ENCODE measurements at regions not wholly inside any gene's neighbourhood (a gene's known extent, or its start where the extent isn't known, plus 50 kb on each side); places are given as distances from the start of the nearest gene placed in this dataset.

- TF ChIP-seq FOXM1 (IDR thresholded peaks at IDR 0.05; ENCODE audit: borderline replicate concordance, low read depth) (no peak), NFIC (IDR thresholded peaks at IDR 0.05) (no peak), TEAD4 (IDR thresholded peaks at IDR 0.05) (no peak), TCF12 (IDR thresholded peaks at IDR 0.05; ENCODE audit: low read depth) (no peak), RAD21 (IDR thresholded peaks at IDR 0.05; ENCODE audit: low read depth) (no peak)
These were observed 90.2 kb downstream of the TMEM174 start for GRCh38 chr5:73263001-73263710.

- TF ChIP-seq REST (IDR thresholded peaks at IDR 0.05; ENCODE audit: low read depth) (no peak), TCF12 (IDR thresholded peaks at IDR 0.05; ENCODE audit: low read depth) (no peak), CREB1 (IDR thresholded peaks at IDR 0.05; ENCODE audit: low read depth) (no peak), CEBPB (IDR thresholded peaks at IDR 0.05) (no peak), EP300 (IDR thresholded peaks at IDR 0.05; ENCODE audit: borderline replicate concordance) (no peak), NFIC (IDR thresholded peaks at IDR 0.05) (no peak), MAX (IDR thresholded peaks at IDR 0.05) (no peak), TEAD4 (IDR thresholded peaks at IDR 0.05) (no peak), RAD21 (IDR thresholded peaks at IDR 0.05; ENCODE audit: low read depth) (no peak), ZBTB7A (IDR thresholded peaks at IDR 0.05; ENCODE audit: low read depth) (no peak)
These were observed 83.9 kb downstream of the TMEM174 start for GRCh38 chr5:73256862-73257261.

- TF ChIP-seq CEBPB (IDR thresholded peaks at IDR 0.05) (no peak), TAF1 (IDR thresholded peaks at IDR 0.05; ENCODE audit: low read depth) (no peak), ZBTB7A (IDR thresholded peaks at IDR 0.05; ENCODE audit: low read depth) (no peak), USF1 (IDR thresholded peaks at IDR 0.05) (no peak), MAX (IDR thresholded peaks at IDR 0.05) (no peak), NFIC (IDR thresholded peaks at IDR 0.05) (no peak), YY1 (IDR thresholded peaks at IDR 0.05; ENCODE audit: low read depth) (no peak), REST (IDR thresholded peaks at IDR 0.05; ENCODE audit: low read depth) (no peak), CREB1 (IDR thresholded peaks at IDR 0.05; ENCODE audit: low read depth) (no peak), EP300 (IDR thresholded peaks at IDR 0.05; ENCODE audit: borderline replicate concordance) (no peak), TCF12 (IDR thresholded peaks at IDR 0.05; ENCODE audit: low read depth) (no peak), EGR1 (IDR thresholded peaks at IDR 0.05) (no peak), FOXM1 (IDR thresholded peaks at IDR 0.05; ENCODE audit: borderline replicate concordance, low read depth) (no peak), TEAD4 (IDR thresholded peaks at IDR 0.05) (no peak), RAD21 (IDR thresholded peaks at IDR 0.05; ENCODE audit: low read depth) (no peak)
These were observed 83.5 kb downstream of the TMEM174 start for GRCh38 chr5:73256462-73256861.

GRCh38 chr5:73256012-73256411 lies 83.0 kb downstream of the TMEM174 start:
- TF ChIP-seq CEBPB (IDR thresholded peaks at IDR 0.05), result no peak
- TF ChIP-seq REST (IDR thresholded peaks at IDR 0.05; ENCODE audit: low read depth), result no peak
- TF ChIP-seq NFIC (IDR thresholded peaks at IDR 0.05), result no peak
- no peak for TF ChIP-seq CREB1 (IDR thresholded peaks at IDR 0.05; ENCODE audit: low read depth)
- no peak for TF ChIP-seq EP300 (IDR thresholded peaks at IDR 0.05; ENCODE audit: borderline replicate concordance)
- no peak for TF ChIP-seq USF1 (IDR thresholded peaks at IDR 0.05)
- TF ChIP-seq MAX (IDR thresholded peaks at IDR 0.05), result no peak
- TF ChIP-seq FOXM1 (IDR thresholded peaks at IDR 0.05; ENCODE audit: borderline replicate concordance, low read depth), result no peak
- TF ChIP-seq TCF12 (IDR thresholded peaks at IDR 0.05; ENCODE audit: low read depth), result no peak
- TF ChIP-seq ZBTB7A (IDR thresholded peaks at IDR 0.05; ENCODE audit: low read depth), result no peak
- TF ChIP-seq YY1 (IDR thresholded peaks at IDR 0.05; ENCODE audit: low read depth), result no peak
- no peak for TF ChIP-seq TEAD4 (IDR thresholded peaks at IDR 0.05)
- no peak for TF ChIP-seq TAF1 (IDR thresholded peaks at IDR 0.05; ENCODE audit: low read depth)
- TF ChIP-seq RAD21 (IDR thresholded peaks at IDR 0.05; ENCODE audit: low read depth), result no peak
- TF ChIP-seq EGR1 (IDR thresholded peaks at IDR 0.05), result no peak

Data from Ishikawa (cell line).